ENCODE measurements at regions not wholly inside any gene's neighbourhood (a gene's known extent, or its start where the extent isn't known, plus 50 kb on each side); places are given as distances from the start of the nearest gene placed in this dataset.

DNA sequence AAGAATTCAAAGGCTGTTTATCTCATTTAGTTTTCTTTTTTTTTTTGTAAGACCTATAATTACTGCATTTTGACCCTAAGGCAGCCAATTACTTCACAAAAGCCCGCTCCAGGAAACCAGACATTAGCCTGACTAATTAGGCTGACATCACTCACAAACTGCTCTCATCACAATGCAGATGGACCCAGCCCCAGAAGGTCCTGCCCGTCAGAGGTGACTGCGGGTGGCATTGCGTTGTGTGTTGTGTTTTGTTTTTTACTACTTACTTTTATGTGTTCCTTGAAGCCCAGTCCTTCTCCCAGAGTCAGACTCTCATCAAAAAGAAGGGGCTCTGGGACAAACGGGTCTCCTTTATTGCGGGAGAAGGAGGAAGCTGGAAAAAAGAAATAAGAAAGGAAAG lies 172.2 kb downstream of the HSD17B3 start:
- H3K4me1 ChIP-seq (ENCODE audit: control insufficient read depth, low read length) = no peaks in the 10 kb centered on the region
- no peak overlapping the region for H3K4me2 ChIP-seq (ENCODE audit: low read length)
- H4K20me1 ChIP-seq (ENCODE audit: control insufficient read depth, insufficient read depth, low read depth, low read length) = no peaks in the 10 kb centered on the region
- H3K27ac ChIP-seq (ENCODE audit: low read depth, low read length) = no peak overlapping the region
- no peaks in the 10 kb centered on the region for H3K79me2 ChIP-seq (ENCODE audit: control insufficient read depth, low read length)
- no peaks in the 10 kb centered on the region for H3K36me3 ChIP-seq (ENCODE audit: control insufficient read depth, low read length)
- H3K9me2 ChIP-seq (replicated peaks; ENCODE audit: control insufficient read depth, low read length) = no peaks in the 10 kb centered on the region
- H3F3A ChIP-seq (ENCODE audit: control insufficient read depth, insufficient read depth) = no peaks in the 10 kb centered on the region
- no peaks in the 10 kb centered on the region for H3K9me3 ChIP-seq (ENCODE audit: control insufficient read depth, insufficient read depth, low read length)
- H3K27me3 ChIP-seq (ENCODE audit: control insufficient read depth, low read length) = no peaks in the 10 kb centered on the region
- no peak for TF ChIP-seq EZH2phosphoT487 (IDR thresholded peaks at IDR 0.05; ENCODE audit: borderline replicate concordance, low read length)
- TF ChIP-seq, protein P1, sequence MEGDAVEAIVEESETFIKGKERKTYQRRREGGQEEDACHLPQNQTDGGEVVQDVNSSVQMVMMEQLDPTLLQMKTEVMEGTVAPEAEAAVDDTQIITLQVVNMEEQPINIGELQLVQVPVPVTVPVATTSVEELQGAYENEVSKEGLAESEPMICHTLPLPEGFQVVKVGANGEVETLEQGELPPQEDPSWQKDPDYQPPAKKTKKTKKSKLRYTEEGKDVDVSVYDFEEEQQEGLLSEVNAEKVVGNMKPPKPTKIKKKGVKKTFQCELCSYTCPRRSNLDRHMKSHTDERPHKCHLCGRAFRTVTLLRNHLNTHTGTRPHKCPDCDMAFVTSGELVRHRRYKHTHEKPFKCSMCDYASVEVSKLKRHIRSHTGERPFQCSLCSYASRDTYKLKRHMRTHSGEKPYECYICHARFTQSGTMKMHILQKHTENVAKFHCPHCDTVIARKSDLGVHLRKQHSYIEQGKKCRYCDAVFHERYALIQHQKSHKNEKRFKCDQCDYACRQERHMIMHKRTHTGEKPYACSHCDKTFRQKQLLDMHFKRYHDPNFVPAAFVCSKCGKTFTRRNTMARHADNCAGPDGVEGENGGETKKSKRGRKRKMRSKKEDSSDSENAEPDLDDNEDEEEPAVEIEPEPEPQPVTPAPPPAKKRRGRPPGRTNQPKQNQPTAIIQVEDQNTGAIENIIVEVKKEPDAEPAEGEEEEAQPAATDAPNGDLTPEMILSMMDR (IDR thresholded peaks at IDR 0.05; ENCODE audit: low read depth, low read length, poor library complexity, severe bottlenecking) = no peak
- no peak overlapping the region for H3K4me3 ChIP-seq (ENCODE audit: low read length)

- Histone ChIP-seq H3K36me3 (ENCODE audit: control insufficient read depth, low read length) (no peaks in the 10 kb centered on the region), H3K4me3 (ENCODE audit: low read length) (no peak overlapping the region), H3K79me2 (ENCODE audit: control insufficient read depth, low read length) (no peaks in the 10 kb centered on the region), H3K4me1 (ENCODE audit: control insufficient read depth, low read length) (no peaks in the 10 kb centered on the region), H3K4me2 (ENCODE audit: low read length) (no peak overlapping the region), H3K9me2 (replicated peaks; ENCODE audit: control insufficient read depth, low read length) (no peaks in the 10 kb centered on the region), H3K27me3 (ENCODE audit: control insufficient read depth, low read length) (no peaks in the 10 kb centered on the region), H3K9me3 (ENCODE audit: control insufficient read depth, insufficient read depth, low read length) (no peaks in the 10 kb centered on the region), H4K20me1 (ENCODE audit: control insufficient read depth, insufficient read depth, low read depth, low read length) (no peaks in the 10 kb centered on the region), H3K27ac (ENCODE audit: low read depth, low read length) (no peak overlapping the region), H3F3A (ENCODE audit: control insufficient read depth, insufficient read depth) (no peaks in the 10 kb centered on the region)
- TF ChIP-seq, protein P1 (IDR thresholded peaks at IDR 0.05; ENCODE audit: low read depth, low read length, poor library complexity, severe bottlenecking) = no peak
- no peak for TF ChIP-seq EZH2phosphoT487 (IDR thresholded peaks at IDR 0.05; ENCODE audit: borderline replicate concordance, low read length)
Measured at GRCh38 chr9:96128880-96129279, 173.1 kb downstream of the HSD17B3 start.

GRCh38 chr9:96126321-96126881 lies 175.6 kb downstream of the HSD17B3 start:
- H3K79me2 ChIP-seq (ENCODE audit: control insufficient read depth, low read length) = no peaks in the 10 kb centered on the region
- H3K4me2 ChIP-seq (ENCODE audit: low read length) = no peak overlapping the region
- TF ChIP-seq, protein P1 (IDR thresholded peaks at IDR 0.05; ENCODE audit: low read depth, low read length, poor library complexity, severe bottlenecking) = no peak
- TF ChIP-seq EZH2phosphoT487 (IDR thresholded peaks at IDR 0.05; ENCODE audit: borderline replicate concordance, low read length) = no peak
- H3K9me3 ChIP-seq (ENCODE audit: control insufficient read depth, insufficient read depth, low read length) = no peaks in the 10 kb centered on the region
- H3K4me1 ChIP-seq (ENCODE audit: control insufficient read depth, low read length) = no peaks in the 10 kb centered on the region
- no peak overlapping the region for H3K27ac ChIP-seq (ENCODE audit: low read depth, low read length)
- H3F3A ChIP-seq (ENCODE audit: control insufficient read depth, insufficient read depth) = no peaks in the 10 kb centered on the region
- no peak overlapping the region for H3K4me3 ChIP-seq (ENCODE audit: low read length)
- no peaks in the 10 kb centered on the region for H3K27me3 ChIP-seq (ENCODE audit: control insufficient read depth, low read length)
- no peaks in the 10 kb centered on the region for H3K9me2 ChIP-seq (replicated peaks; ENCODE audit: control insufficient read depth, low read length)
- H4K20me1 ChIP-seq (ENCODE audit: control insufficient read depth, insufficient read depth, low read depth, low read length) = no peaks in the 10 kb centered on the region
- no peaks in the 10 kb centered on the region for H3K36me3 ChIP-seq (ENCODE audit: control insufficient read depth, low read length)

Measured in DOHH2 (cell line).